ENCODE measurements at regions not wholly inside any gene's neighbourhood (a gene's known extent, or its start where the extent isn't known, plus 50 kb on each side); places are given as distances from the start of the nearest gene placed in this dataset.

DNA sequence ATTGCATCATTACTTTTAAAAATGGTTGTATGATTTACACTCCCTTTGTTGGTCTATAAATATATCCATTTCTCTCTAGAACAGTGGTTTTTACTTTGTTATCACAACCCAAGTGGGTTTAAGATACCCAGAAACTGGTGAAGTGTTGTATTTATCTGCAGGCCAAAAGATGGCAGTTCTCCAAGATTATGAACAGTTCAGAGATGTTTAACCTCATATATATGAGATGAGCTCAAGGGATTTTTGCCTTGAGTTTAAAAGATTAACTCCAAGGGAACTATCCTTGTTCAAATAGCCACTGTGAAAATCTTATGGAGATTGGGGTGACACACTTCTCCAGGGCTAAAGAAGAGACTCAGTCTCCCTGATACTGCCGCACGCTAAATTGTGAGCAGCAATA is 572.6 kb downstream of the TLE4 start:
- DNase-seq (ENCODE audit: extremely low read depth, low read depth), result no peak
- TF ChIP-seq, protein P1, sequence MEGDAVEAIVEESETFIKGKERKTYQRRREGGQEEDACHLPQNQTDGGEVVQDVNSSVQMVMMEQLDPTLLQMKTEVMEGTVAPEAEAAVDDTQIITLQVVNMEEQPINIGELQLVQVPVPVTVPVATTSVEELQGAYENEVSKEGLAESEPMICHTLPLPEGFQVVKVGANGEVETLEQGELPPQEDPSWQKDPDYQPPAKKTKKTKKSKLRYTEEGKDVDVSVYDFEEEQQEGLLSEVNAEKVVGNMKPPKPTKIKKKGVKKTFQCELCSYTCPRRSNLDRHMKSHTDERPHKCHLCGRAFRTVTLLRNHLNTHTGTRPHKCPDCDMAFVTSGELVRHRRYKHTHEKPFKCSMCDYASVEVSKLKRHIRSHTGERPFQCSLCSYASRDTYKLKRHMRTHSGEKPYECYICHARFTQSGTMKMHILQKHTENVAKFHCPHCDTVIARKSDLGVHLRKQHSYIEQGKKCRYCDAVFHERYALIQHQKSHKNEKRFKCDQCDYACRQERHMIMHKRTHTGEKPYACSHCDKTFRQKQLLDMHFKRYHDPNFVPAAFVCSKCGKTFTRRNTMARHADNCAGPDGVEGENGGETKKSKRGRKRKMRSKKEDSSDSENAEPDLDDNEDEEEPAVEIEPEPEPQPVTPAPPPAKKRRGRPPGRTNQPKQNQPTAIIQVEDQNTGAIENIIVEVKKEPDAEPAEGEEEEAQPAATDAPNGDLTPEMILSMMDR (IDR thresholded peaks at IDR 0.05; ENCODE audit: low read depth, low read length), result no peak

GRCh38 chr9:80143899-80144298 is 572.1 kb downstream of the TLE4 start:
- TF ChIP-seq, protein P1 (IDR thresholded peaks at IDR 0.05; ENCODE audit: low read depth, low read length), result no peak

GRCh38 chr9:80134487-80134886 is 562.7 kb downstream of the TLE4 start:
- DNase-seq (ENCODE audit: extremely low read depth, low read depth), result no peak
- TF ChIP-seq, protein P1 (IDR thresholded peaks at IDR 0.05; ENCODE audit: low read depth, low read length), result no peak

More at GRCh38 chr9:80143899-80144298, 572.1 kb downstream of the TLE4 start:
- DNase-seq (ENCODE audit: extremely low read depth, low read depth), result no peak

GRCh38 chr9:80131627-80132026 is 559.9 kb downstream of the TLE4 start:
- TF ChIP-seq, protein P1 (IDR thresholded peaks at IDR 0.05; ENCODE audit: low read depth, low read length), result no peak
- no peak for DNase-seq (ENCODE audit: extremely low read depth, low read depth)

GRCh38 chr9:80127920-80128319 is 556.2 kb downstream of the TLE4 start:
- TF ChIP-seq, protein P1 (IDR thresholded peaks at IDR 0.05; ENCODE audit: low read depth, low read length), result no peak
- no peak for DNase-seq (ENCODE audit: extremely low read depth, low read depth)

- no peak for DNase-seq (ENCODE audit: extremely low read depth, low read depth)
- TF ChIP-seq, protein P1 (IDR thresholded peaks at IDR 0.05; ENCODE audit: low read depth, low read length), result no peak
These were observed 554.0 kb downstream of the TLE4 start for GRCh38 chr9:80125731-80126264.

- DNase-seq (ENCODE audit: extremely low read depth, low read depth), result no peak
- TF ChIP-seq, protein P1 (IDR thresholded peaks at IDR 0.05; ENCODE audit: low read depth, low read length), result no peak
These were observed 545.3 kb downstream of the TLE4 start for GRCh38 chr9:80117031-80117430.

Measured in AG09319 (cell line).